ENCODE measurements at regions not wholly inside any gene's neighbourhood (a gene's known extent, or its start where the extent isn't known, plus 50 kb on each side); places are given as distances from the start of the nearest gene placed in this dataset.

DNA sequence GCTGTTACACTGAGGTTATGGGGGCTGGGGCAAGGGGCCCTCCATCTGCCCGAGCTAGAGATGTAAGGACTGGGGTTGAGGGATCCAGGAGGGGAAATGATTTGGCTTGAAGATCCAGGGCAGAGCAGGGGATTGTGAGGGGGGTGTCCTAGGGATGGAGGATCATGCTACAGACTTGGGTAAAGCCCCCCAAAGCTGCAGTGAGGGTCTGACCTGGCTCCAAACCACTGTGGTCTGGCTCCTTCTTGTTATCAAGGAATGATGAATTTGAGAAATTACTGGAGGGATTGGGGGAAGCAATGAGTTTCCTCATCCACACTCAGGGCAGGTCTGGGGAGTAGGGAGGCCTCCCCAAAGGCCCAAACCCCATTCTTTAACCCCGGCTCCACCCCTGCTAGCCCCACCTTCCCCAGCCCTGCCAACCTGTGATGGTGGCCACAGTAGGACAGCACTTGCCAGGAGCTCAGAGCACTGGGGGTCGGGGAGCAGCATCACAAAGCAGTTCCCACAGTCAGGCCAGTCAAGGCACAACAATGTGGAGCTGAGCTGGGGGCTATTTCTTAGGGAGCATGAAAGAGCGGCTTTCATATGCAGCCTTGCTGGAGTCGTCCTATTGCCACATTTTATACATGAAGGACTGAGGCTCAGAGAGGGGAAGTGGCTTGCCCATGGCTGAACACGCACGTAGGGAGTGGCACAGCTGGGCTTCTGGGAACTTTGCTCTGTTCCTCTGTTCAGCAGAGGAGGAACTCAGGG, 165.5 kb downstream of the EFNB1 start:
- TF ChIP-seq GABPA (IDR thresholded peaks at IDR 0.05; ENCODE audit: low read depth) = no peak
- TF ChIP-seq, protein P1, sequence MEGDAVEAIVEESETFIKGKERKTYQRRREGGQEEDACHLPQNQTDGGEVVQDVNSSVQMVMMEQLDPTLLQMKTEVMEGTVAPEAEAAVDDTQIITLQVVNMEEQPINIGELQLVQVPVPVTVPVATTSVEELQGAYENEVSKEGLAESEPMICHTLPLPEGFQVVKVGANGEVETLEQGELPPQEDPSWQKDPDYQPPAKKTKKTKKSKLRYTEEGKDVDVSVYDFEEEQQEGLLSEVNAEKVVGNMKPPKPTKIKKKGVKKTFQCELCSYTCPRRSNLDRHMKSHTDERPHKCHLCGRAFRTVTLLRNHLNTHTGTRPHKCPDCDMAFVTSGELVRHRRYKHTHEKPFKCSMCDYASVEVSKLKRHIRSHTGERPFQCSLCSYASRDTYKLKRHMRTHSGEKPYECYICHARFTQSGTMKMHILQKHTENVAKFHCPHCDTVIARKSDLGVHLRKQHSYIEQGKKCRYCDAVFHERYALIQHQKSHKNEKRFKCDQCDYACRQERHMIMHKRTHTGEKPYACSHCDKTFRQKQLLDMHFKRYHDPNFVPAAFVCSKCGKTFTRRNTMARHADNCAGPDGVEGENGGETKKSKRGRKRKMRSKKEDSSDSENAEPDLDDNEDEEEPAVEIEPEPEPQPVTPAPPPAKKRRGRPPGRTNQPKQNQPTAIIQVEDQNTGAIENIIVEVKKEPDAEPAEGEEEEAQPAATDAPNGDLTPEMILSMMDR (IDR thresholded peaks at IDR 0.05) = no peak
- TF ChIP-seq, protein P2, sequence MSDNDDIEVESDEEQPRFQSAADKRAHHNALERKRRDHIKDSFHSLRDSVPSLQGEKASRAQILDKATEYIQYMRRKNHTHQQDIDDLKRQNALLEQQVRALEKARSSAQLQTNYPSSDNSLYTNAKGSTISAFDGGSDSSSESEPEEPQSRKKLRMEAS (IDR thresholded peaks at IDR 0.05; ENCODE audit: low read depth) = no peak
- TF ChIP-seq SMC3 (IDR thresholded peaks at IDR 0.05; ENCODE audit: low read depth, low read length) = no peak
- TF ChIP-seq MEF2A (IDR thresholded peaks at IDR 0.05; ENCODE audit: borderline replicate concordance, low read depth) = no peak
- no peak for TF ChIP-seq TEAD4 (IDR thresholded peaks at IDR 0.05; ENCODE audit: borderline replicate concordance, insufficient read depth)
- TF ChIP-seq, protein P3, sequence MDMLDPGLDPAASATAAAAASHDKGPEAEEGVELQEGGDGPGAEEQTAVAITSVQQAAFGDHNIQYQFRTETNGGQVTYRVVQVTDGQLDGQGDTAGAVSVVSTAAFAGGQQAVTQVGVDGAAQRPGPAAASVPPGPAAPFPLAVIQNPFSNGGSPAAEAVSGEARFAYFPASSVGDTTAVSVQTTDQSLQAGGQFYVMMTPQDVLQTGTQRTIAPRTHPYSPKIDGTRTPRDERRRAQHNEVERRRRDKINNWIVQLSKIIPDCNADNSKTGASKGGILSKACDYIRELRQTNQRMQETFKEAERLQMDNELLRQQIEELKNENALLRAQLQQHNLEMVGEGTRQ (IDR thresholded peaks at IDR 0.05; ENCODE audit: borderline replicate concordance, low read depth, low read length) = no peak

All from SK-N-SH (cell line).